ENCODE measurements at regions not wholly inside any gene's neighbourhood (a gene's known extent, or its start where the extent isn't known, plus 50 kb on each side); places are given as distances from the start of the nearest gene placed in this dataset.

DNA sequence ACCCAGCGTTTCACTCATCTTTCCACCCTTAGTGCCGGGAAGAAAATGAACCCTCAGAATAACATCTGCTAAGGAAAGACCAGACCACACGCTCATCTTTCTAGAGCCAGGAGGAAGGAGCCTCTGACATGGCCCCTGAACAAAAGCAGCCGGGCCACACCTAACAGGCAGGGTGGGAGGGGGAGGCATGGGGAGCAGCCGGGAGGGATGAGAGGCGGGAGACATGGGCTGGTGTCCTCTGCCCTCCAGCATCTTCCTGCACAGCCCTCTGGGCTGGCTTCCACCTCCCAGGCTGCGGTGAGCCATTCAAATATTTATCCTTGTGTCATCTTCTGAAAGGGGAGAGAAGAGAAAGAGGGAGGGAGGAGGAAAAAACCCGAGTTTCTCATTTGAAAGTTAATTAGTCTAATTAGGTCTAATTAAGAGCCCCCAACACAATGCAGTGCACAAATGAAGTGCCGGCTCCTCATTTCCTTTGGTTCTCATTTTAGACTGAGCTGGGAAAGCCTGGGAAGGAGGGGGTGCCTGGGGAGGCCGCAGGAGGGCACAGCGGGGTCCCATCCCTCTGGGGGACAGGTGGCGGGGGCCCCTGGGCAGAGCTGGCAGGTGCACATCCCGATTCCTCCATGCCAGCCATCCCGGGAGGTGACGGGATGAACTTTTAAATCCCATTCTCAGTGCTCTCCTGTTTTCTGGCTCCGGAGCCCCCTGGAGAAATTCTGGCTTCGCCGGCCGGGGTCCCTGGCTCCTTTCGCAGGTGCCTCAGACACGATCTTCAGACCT lies 90.5 kb downstream of the ENGASE start:
- H3K36me3 ChIP-seq, result no peaks in the 10 kb centered on the region
- DNase-seq (ENCODE audit: low spot score), result no peak
- H3K4me1 ChIP-seq, result no peaks in the 10 kb centered on the region
- no peaks in the 10 kb centered on the region for H3K27me3 ChIP-seq
- no peak overlapping the region for H3K4me3 ChIP-seq
- H3K27ac ChIP-seq, result no peak overlapping the region
- TF ChIP-seq, protein P1, sequence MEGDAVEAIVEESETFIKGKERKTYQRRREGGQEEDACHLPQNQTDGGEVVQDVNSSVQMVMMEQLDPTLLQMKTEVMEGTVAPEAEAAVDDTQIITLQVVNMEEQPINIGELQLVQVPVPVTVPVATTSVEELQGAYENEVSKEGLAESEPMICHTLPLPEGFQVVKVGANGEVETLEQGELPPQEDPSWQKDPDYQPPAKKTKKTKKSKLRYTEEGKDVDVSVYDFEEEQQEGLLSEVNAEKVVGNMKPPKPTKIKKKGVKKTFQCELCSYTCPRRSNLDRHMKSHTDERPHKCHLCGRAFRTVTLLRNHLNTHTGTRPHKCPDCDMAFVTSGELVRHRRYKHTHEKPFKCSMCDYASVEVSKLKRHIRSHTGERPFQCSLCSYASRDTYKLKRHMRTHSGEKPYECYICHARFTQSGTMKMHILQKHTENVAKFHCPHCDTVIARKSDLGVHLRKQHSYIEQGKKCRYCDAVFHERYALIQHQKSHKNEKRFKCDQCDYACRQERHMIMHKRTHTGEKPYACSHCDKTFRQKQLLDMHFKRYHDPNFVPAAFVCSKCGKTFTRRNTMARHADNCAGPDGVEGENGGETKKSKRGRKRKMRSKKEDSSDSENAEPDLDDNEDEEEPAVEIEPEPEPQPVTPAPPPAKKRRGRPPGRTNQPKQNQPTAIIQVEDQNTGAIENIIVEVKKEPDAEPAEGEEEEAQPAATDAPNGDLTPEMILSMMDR (IDR thresholded peaks at IDR 0.05), result no peak
- no peaks in the 10 kb centered on the region for H3K9me3 ChIP-seq

DNA sequence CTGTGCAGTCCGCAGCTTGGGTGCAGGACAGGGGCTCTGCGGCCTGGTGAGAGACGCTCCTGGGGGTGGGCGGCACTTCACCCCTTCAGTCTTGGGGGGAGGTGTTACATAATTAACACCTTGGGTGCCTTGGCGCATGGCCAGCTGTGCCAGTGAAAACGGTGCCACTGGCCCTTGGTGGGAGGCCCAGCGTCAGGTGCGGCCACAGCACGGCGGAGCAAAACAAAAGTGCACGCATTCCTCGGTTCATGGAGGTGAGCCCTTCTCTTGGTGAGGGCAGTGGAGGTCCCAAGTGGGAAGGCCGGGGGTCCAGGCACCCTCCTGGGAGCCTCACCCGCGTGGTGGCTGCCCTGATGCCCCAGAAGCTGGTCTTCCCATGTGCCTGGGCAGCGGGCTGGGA lies 89.8 kb downstream of the ENGASE start:
- H3K36me3 ChIP-seq, result no peaks in the 10 kb centered on the region
- DNase-seq (ENCODE audit: low spot score), result no peak
- no peaks in the 10 kb centered on the region for H3K4me1 ChIP-seq
- TF ChIP-seq, protein P1 (IDR thresholded peaks at IDR 0.05), result no peak
- H3K27ac ChIP-seq, result no peak overlapping the region
- H3K27me3 ChIP-seq, result no peaks in the 10 kb centered on the region
- no peak overlapping the region for H3K4me3 ChIP-seq
- H3K9me3 ChIP-seq, result no peaks in the 10 kb centered on the region

DNA sequence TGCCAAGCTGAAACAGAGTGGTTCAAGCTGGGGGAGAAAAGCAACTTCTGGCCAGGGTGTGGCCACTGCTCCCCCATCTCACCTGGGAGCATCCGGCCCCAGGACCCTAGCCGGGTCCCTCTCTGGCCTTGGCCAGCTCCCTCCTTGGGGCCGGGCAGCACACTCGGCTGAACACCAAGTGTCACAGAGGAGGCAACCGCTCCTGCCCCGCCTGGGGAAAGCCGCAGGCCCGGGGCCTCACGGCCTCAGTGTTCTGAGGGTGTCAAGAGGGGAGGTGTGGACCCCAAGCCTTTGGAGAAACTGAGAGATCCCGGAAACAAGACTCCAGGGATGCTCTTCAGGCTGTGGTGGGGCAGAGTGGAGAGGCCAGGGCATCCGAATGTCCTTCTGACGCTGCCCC lies 88.4 kb downstream of the ENGASE start:
- no peaks in the 10 kb centered on the region for H3K27me3 ChIP-seq

DNA sequence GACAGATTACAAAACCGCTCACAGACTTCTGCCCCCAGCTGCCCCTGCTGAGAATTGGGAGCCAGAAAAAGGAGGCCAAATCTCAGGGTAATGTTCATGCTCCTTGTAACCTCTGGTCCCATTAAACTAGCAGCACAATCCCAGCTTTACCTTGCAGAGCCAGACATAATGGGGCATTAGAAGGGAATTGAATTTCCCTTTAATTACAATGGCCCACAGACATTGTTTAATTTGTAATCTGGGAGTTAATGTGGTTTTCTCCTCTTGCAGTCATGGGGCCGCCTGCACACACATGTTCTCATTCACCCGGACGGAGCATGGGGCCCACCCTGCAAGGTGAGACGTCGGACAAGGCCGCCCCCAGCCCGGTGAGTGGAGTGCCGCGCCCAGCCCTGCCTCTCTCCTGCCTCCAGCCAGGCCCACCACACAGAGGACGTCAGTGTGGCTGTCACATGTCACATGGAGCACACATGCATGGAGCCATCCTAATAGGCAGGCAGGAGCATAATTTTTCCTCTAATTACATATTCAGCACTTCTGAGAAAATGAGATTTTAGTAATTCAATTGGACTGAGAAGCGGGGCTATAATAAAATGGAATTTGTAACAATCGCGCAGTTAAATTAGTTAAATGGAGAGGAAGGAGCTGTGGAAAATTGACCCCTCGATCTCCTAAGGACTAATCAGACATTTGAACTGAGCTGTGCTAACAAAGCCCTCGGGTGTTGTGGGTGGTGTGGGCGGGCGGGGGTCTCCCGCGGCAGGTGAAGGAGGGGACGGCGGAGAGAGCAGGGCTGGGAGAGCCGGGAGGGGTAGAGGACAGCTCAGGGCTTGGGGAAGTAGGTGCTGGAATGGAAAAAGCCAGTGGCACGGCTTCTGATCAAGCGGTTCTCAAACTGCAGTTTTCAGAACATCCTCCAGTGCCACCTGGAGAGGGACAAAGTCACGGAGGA lies 87.7 kb downstream of the ENGASE start:
- H3K4me3 ChIP-seq, result no peak overlapping the region
- H3K9me3 ChIP-seq, result no peaks in the 10 kb centered on the region
- no peak overlapping the region for H3K27ac ChIP-seq
- no peaks in the 10 kb centered on the region for H3K27me3 ChIP-seq
- H3K36me3 ChIP-seq, result no peaks in the 10 kb centered on the region
- TF ChIP-seq, protein P1 (IDR thresholded peaks at IDR 0.05), result no peak
- no peaks in the 10 kb centered on the region for H3K4me1 ChIP-seq
- DNase-seq (ENCODE audit: low spot score), result no peak

More for the DNA sequence above, 88.4 kb downstream of the ENGASE start:
- TF ChIP-seq, protein P1 (IDR thresholded peaks at IDR 0.05), result no peak
- Histone ChIP-seq H3K4me3 (no peak overlapping the region), H3K36me3 (no peaks in the 10 kb centered on the region), H3K4me1 (no peaks in the 10 kb centered on the region), H3K27ac (no peak overlapping the region), H3K9me3 (no peaks in the 10 kb centered on the region)
- no peak for DNase-seq (ENCODE audit: low spot score)

DNA sequence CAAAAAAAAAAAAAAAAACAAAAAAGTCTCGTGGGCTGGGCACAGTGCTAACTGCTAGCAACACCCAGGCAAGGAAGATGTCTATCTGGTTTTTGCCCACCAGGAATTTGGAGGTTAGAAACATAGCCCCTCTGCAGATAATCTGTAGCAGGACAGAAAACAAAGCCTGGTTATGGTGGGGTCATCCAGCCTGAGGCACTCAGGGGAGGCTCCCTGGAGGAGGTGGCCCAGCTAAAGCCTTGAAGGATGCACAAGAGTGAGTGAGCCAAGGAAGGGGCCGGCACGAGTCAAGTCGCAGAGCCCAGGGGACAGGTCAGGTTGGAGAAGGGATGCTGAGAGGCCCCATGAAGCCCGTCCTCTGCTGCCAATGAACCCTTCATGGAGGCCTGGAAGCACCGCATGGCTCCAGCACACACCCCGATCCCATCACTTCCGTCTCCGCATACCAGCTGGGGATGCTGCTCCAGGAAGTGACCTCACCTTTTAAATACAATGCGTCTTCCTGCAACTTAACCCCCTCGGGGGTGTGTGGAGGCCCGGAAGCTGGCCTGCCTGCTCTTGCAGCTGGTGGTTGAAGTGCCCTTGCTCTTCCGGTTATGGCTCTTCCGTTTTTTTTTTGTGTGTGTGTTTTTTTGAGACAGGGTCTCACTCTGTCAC lies 86.5 kb downstream of the ENGASE start:
- Histone ChIP-seq H3K4me3 (no peak overlapping the region), H3K9me3 (no peaks in the 10 kb centered on the region), H3K4me1 (no peaks in the 10 kb centered on the region), H3K27me3 (no peaks in the 10 kb centered on the region), H3K36me3 (no peaks in the 10 kb centered on the region), H3K27ac (no peak overlapping the region)
- DNase-seq (ENCODE audit: low spot score), result no peak
- TF ChIP-seq, protein P1 (IDR thresholded peaks at IDR 0.05), result no peak
